Urothelium cell line (cell line): ENCODE measurements at regions not wholly inside any gene's neighbourhood (a gene's known extent, or its start where the extent isn't known, plus 50 kb on each side); places are given as distances from the start of the nearest gene placed in this dataset.

Experiments used
- DNase-seq: peaks from one replicate; pipeline ENCODE4 v3.0.0; 2011; ENCODE audit warnings: low spot score, mixed read lengths
- FAIRE-seq: peaks from 2 replicates; lab custom pipeline; 2011; peaks lifted over from hg19 to GRCh38; lab: Jason Lieb, UNC

DNA sequence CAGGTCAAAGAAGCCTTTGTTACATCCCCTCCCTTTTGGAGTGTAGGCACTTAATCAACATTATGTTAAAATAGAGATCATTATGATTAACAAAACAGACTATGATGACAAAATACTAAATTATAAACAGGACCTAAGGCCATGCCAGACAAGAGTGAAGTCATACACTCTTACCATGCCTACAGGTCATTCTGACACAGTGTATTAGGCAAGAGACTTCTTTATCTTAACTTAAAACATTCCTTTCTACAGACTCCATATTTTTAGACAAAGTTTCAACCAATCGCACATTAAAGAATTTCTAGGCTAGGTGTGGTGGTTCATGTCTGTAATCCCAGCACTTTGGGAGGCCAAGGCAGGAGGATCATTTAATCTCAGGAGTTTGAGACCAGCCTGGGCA is 128.6 kb upstream of the SLC34A2 start:
- DNase-seq (no peak), FAIRE-seq (no peak)

DNA sequence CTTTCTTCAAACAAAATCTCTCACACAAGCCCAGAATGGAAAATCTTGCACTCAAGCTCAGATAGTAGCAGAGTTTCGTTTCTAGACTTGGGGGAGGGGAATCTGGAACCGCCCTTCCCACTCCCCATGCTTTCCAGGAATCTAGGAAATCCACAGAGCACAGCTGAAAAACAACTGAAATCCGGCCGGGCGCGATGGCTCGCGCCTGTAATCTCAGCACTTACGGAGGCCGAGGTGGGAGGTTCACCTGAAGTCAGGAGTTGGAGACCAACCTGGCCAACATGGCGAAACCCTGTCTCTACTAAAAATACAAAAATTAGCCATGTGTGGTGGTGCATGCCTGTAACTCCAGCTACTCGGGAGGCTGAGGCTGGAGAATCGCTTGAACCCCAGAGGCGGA is 127.3 kb upstream of the SLC34A2 start:
- DNase-seq (no peak), FAIRE-seq (no peak)

GRCh38 chr4:25531272-25531671 is 124.4 kb upstream of the SLC34A2 start:
- FAIRE-seq, result no peak
- DNase-seq, result no peak

GRCh38 chr4:25532591-25532990 is 123.1 kb upstream of the SLC34A2 start:
- no peak for FAIRE-seq
- DNase-seq, result no peak

DNA sequence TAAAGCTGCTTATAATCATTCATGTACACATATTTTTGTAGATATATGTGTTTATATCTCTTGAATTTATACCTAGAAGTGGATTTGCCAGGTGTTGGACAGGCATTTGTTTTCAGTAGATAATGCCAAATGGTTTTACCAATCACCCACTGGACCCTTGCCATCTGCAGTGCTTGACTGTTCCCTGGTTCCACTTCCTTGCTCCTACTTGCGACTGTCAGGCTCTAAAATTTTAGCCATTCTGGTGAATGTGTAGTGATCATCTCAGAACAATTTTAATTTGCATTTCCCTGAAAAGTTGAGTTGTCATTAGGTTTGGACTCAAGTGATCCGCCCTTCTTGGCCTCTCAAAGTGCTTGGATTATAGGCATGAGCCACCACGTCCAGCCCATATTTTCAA is 122.4 kb upstream of the SLC34A2 start:
- no peak for DNase-seq
- FAIRE-seq, result no peak

GRCh38 chr4:25535278-25535677 is 120.4 kb upstream of the SLC34A2 start:
- no peak for FAIRE-seq
- DNase-seq, result peak; percentile 21

GRCh38 chr4:25535701-25536473 is 119.8 kb upstream of the SLC34A2 start:
- no peak for FAIRE-seq
- no peak for DNase-seq

DNA sequence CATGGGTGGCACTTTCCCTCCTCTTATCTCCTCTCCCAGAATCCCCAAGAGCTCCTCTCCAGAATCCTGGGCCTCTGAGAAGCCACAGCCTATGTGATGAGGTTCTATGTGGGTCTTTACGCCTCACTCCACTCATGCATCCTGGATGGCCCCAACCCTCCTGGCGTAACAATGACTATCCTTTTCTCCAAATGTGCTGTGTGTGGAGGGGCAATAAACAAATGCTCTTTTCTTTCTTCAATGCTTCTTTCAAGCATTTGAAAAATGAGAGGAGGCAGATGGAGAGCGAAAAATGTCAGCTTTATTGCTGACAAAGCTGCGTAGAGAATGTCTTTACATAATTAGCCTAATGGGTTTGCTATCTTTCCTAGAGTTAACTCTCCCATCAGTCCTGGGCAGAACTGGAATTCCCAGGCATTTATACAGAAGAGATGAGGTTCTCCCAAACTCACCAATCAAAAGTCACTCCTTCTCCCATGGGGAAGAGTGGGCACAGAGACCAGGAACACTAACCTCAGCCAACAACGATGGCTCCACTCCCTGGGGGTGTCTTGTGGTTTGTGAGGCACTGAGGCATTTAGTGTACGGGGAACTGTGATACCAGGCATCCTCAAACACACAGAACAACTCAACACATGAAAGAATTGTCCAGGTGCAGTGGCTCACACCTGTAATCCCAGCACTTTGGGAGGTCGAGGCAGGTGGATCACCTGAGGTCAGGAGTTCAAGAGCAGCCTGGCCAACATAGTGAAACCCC is 118.9 kb upstream of the SLC34A2 start:
- FAIRE-seq (no peak), DNase-seq (no peak)

- DNase-seq (no peak), FAIRE-seq (no peak)
Measured at GRCh38 chr4:25538430-25538829, 117.2 kb upstream of the SLC34A2 start.

DNA sequence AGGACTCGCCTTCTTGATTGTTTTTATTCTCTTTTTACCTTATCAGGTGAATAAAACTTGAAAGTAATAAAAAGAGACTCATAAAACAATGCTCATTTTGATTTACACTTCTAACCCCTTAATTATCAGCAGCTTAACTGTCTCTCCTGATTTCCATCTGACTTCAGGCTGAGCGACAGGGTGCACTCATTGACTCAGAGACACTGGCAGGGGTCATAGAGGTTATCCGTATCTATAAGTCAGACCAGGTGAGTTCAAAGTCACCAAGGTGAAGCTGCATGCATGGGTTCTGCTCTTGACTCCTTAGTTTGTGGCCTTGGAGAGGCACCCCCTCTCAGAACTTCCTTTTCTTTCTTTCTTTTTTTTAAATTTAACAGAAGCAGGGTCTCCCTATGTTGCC is 116.4 kb upstream of the SLC34A2 start:
- FAIRE-seq (no peak), DNase-seq (no peak)

GRCh38 chr4:25540734-25541133 is 114.9 kb upstream of the SLC34A2 start:
- no peak for DNase-seq
- FAIRE-seq, result no peak

GRCh38 chr4:25547343-25547742 is 108.3 kb upstream of the SLC34A2 start:
- FAIRE-seq (no peak), DNase-seq (no peak)

DNA sequence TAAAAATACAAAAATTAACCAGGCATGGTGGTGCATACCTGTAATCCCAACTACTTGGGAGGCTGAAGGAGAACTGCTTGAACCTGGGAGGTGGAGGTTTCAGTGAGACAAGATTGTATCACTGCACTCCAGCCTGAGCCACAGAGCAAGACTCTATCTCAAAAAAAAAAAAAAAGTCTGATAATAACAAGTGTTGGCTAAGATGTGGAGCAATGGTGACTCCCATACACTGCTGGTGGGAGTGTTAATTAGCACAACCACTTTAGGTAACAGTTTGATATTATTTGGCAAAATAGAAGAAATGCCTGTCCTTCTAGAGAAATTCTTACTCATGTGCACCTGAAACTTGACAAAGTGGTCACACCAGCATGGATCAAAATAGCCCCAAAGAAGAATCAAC is 106.2 kb upstream of the SLC34A2 start:
- FAIRE-seq, result no peak

DNA sequence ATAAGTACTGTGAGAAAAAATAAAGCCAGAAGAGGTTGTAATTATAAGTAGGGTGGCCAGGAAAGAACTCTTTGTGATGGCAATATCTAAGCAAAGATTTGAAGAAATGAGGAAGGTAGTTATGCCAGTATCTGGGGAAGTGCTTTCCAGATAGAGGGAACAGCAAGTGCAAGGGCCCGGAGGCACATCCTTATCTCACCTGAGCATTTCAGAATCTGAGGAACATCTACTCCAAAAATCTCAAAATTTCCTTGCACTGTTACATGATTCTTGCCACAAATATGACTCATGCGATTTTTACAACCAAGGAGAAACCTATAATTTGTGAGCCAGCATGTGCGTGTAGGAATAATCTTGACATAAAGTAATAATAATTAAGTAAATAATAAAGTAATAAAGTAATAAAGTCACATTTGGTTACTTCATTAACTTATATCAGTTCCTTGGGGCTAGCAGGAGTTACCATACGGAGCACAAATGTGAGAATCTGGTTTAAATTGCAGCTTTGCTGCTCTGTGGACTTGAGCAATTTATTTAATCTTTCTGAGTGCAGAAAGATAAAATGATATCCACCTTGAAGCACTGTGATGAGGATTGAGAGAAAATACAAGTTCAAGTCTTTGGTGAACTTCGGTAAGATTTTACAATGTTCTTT is 105.1 kb upstream of the SLC34A2 start:
- no peak for DNase-seq
- FAIRE-seq, result no peak

More for the DNA sequence above, 106.2 kb upstream of the SLC34A2 start:
- DNase-seq, result no peak

DNA sequence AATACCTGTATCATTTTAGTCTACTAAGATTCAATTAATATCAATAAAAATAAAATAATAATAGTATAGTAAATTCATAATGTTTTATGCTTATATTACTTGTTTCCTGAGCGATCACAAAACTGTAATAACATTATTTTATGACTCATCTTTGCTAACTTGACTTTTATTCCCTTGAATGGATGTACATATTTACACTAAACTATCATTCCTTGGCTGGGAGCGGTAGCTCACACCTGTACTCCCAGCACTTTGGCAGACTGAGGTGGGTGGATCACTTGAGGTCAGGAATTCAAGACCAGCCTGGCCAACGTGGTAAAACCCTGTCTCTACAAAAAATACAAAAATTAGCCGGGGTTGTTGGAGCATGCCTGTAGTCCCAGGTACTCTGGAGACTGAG is 104.0 kb upstream of the SLC34A2 start:
- DNase-seq (no peak), FAIRE-seq (no peak)

- DNase-seq (peak; percentile 55), FAIRE-seq (no peak)
Measured at GRCh38 chr4:25552580-25553271, 102.9 kb upstream of the SLC34A2 start.

DNA sequence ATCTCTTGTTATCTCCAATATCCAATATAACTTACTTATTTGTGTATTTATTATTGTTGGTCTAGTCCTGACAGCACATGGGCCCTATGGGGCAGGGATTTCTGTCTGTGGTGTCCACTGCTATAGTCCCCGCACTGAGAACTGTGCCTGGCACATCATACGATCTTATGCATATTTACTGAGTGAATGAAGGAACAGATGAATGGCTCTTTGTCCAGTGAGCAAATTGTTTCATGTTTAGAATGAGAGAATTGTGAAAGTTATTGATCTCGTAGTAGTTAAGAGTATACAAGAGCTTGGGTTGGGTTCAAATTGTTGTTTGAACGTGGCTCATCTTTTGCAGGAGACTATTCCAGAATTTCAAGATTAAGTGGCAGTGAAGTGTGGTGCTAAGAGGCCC is 96.1 kb upstream of the SLC34A2 start:
- FAIRE-seq, result no peak
- DNase-seq, result no peak

- no peak for FAIRE-seq
- no peak for DNase-seq
Measured at GRCh38 chr4:25560605-25561004, 95.0 kb upstream of the SLC34A2 start.

DNA sequence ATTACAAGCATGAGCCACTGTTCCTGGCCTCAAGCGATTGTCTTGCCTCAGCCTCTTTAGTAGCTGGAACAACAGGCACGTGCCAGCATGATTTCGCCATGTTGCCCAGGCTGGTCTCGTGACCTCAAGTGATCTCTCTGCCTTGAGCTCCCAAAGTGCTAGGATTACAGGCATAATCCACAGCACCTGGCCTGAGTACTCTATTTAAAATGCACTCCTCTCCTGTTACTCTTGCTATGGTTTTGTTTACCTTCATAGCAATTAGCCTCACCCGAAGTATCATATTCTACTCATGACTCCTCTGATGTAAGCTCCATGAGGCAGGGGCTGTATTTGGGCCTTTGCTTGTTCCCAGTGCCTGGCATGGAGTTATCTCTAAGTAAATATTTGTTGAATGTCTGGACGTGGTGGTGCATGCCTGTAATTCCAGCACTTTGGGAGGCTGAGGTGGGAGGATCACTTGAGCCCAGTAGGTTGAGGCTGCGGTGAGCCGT is 92.5 kb upstream of the SLC34A2 start:
- DNase-seq (peak; percentile 38), FAIRE-seq (no peak)

DNA sequence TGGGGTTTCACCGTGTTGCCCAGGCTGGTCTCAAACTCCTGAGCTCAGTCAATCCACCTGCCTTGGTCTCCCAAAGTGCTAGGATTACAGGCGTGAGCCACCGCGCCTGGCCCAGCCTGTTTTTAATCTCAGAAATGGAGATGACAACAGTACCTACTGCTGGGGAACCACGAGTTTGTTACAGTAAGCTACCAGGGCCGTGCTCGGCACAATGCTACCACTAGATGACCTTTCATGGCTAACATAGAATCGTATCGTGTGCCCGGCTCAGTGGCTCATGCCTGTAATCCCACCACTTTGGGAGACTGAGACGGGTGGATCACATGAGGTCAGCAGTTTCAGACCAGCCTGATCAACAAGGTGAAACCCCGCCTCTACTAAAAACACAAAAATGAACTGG is 90.8 kb upstream of the SLC34A2 start:
- FAIRE-seq (no peak), DNase-seq (no peak)

GRCh38 chr4:25567253-25567652 is 88.4 kb upstream of the SLC34A2 start:
- no peak for FAIRE-seq

More at GRCh38 chr4:25567253-25567652, 88.4 kb upstream of the SLC34A2 start:
- DNase-seq, result no peak
